ENCODE measurements at regions not wholly inside any gene's neighbourhood (a gene's known extent, or its start where the extent isn't known, plus 50 kb on each side); places are given as distances from the start of the nearest gene placed in this dataset.
"Not testable (repeated sequence)": the region's sequence is repeated elsewhere in the genome, so short reads cannot be mapped to it uniquely, and the experiment has no call there.

- DNase-seq: no peak
Observed at GRCh38 chr3:176149567-176149966, 1047.7 kb downstream of the TBL1XR1 start.

- DNase-seq: no peak
Observed at GRCh38 chr3:176147251-176147650, 1050.0 kb downstream of the TBL1XR1 start.

- no peak for DNase-seq
Observed at GRCh38 chr3:176141837-176142236, 1055.4 kb downstream of the TBL1XR1 start.

- DNase-seq: no peak
Observed at GRCh38 chr3:176120507-176120906, 1076.8 kb downstream of the TBL1XR1 start.

- DNase-seq: no peak
Observed at GRCh38 chr3:176119826-176120225, 1077.5 kb downstream of the TBL1XR1 start.

- DNase-seq: no peak
Observed at GRCh38 chr3:176106380-176106779, 1090.9 kb downstream of the TBL1XR1 start.

GRCh38 chr3:176097027-176097426 lies 1100.3 kb downstream of the TBL1XR1 start:
- no peak for DNase-seq

GRCh38 chr3:176093892-176094291 lies 1103.4 kb downstream of the TBL1XR1 start:
- not testable (repeated sequence) for DNase-seq

- no peak for DNase-seq
Observed at GRCh38 chr3:176090727-176091126, 1106.6 kb downstream of the TBL1XR1 start.

GRCh38 chr3:176088962-176089383 lies 1108.3 kb downstream of the TBL1XR1 start:
- DNase-seq: no peak

GRCh38 chr3:176087066-176087697 lies 1110.1 kb downstream of the TBL1XR1 start:
- no peak for DNase-seq

- DNase-seq: no peak
Observed at GRCh38 chr3:176079785-176080184, 1117.5 kb downstream of the TBL1XR1 start.

- no peak for DNase-seq
Observed at GRCh38 chr3:176078906-176079305, 1118.4 kb downstream of the TBL1XR1 start.

GRCh38 chr3:176075491-176075890 lies 1121.8 kb downstream of the TBL1XR1 start:
- no peak for DNase-seq

- no peak for DNase-seq
Observed at GRCh38 chr3:176075046-176075445, 1122.2 kb downstream of the TBL1XR1 start.

GRCh38 chr3:176074096-176074495 lies 1123.2 kb downstream of the TBL1XR1 start:
- no peak for DNase-seq

- DNase-seq: no peak
Observed at GRCh38 chr3:176071943-176072342, 1125.3 kb downstream of the TBL1XR1 start.

GRCh38 chr3:176068750-176069149 lies 1128.5 kb downstream of the TBL1XR1 start:
- DNase-seq: no peak

- DNase-seq: no peak
Observed at GRCh38 chr3:176058856-176059255, 1138.4 kb downstream of the TBL1XR1 start.

- DNase-seq: no peak
Observed at GRCh38 chr3:176055836-176056235, 1141.4 kb downstream of the TBL1XR1 start.

GRCh38 chr3:176051766-176052165 lies 1145.5 kb downstream of the TBL1XR1 start:
- no peak for DNase-seq

GRCh38 chr3:176046703-176047102 lies 1150.6 kb downstream of the TBL1XR1 start:
- no peak for DNase-seq

GRCh38 chr3:176041812-176042211 lies 1155.5 kb downstream of the TBL1XR1 start:
- no peak for DNase-seq

- DNase-seq: no peak
Observed at GRCh38 chr3:176041185-176041584, 1156.1 kb downstream of the TBL1XR1 start.

GRCh38 chr3:176037636-176038035 lies 1159.6 kb downstream of the TBL1XR1 start:
- DNase-seq: no peak

All from activated T-cell treated with anti-CD3 and anti-CD28 coated beads, Interleukin-2, amount 50 U/mL, for 48 hours (primary cell).